Urinary bladder (tissue), 3 donors: ENCODE measurements at regions not wholly inside any gene's neighbourhood (a gene's known extent, or its start where the extent isn't known, plus 50 kb on each side); places are given as distances from the start of the nearest gene placed in this dataset.

Experiments used
- DNase-seq: peaks from one replicate; pipeline ENCODE4 v3.0.0-alpha.2; 2015; ENCODE audit errors: extremely low spot score
- H3K27ac ChIP-seq: one replicate; pipeline ENCODE4 v1.5.1; 2013; ENCODE audit warnings: low read depth, mild to moderate bottlenecking, moderate library complexity
- H3K36me3 ChIP-seq: one replicate; pipeline ENCODE4 v1.6.1; 2013; ENCODE audit warnings: mild to moderate bottlenecking, moderate library complexity; ENCODE audit not compliant: insufficient read depth
- H3K4me1 ChIP-seq: one replicate; pipeline ENCODE4 v1.6.1; 2013; ENCODE audit warnings: mild to moderate bottlenecking, moderate library complexity; ENCODE audit not compliant: insufficient read depth
- H3K4me3 ChIP-seq: one replicate; pipeline ENCODE4 v1.5.1; 2013; ENCODE audit warnings: low read depth, low read length
- WGBS: extraction: QIAGEN DNeasy Blood & Tissue Kit; methylation state at CpG from one replicate; pipeline ENCODE4 v1.1.7; 2013; 5-methylcytosine and 5-hydroxymethylcytosine counted together
- donor health status: healthy with polysubstance abuse.
- donor health status: healthy.

GRCh38 chr3:159837725-159838124 is 150.9 kb upstream of the IL12A start:
- no peak for DNase-seq
- WGBS: 58% methylated on average over 3 of the region's 3 CpGs
- H3K4me3 ChIP-seq: no peak overlapping the region
- no peak overlapping the region for H3K27ac ChIP-seq
- no peaks in the 10 kb centered on the region for H3K4me1 ChIP-seq
- H3K36me3 ChIP-seq: peaks cover 2% of the 10 kb centered on the region

GRCh38 chr3:159838938-159839337 is 149.7 kb upstream of the IL12A start:
- Histone ChIP-seq H3K36me3 (peaks cover 2% of the 10 kb centered on the region), H3K4me1 (no peaks in the 10 kb centered on the region), H3K27ac (no peak overlapping the region), H3K4me3 (no peak overlapping the region)
- no peak for DNase-seq
- WGBS: 85% methylated on average over 2 of the region's 2 CpGs

GRCh38 chr3:159839561-159840379 is 148.9 kb upstream of the IL12A start, which contains the start of gene SCHIP1:
Gene SCHIP1 (plus strand): TSS chr3:159839861.
- WGBS: 74% methylated on average over 30 of the region's 30 CpGs
- Histone ChIP-seq H3K4me3 (no peak within 1 kb of the TSS), H3K27ac (no peak within 1 kb of the TSS), H3K36me3 (no peaks in the 10 kb centered on the region), H3K4me1 (no peaks in the 10 kb centered on the region)
- DNase-seq: no peak

- no peaks in the 10 kb centered on the region for H3K36me3 ChIP-seq
- no peak for DNase-seq
- 71% methylated on average over 3 of the region's 3 CpGs for WGBS
- H3K27ac ChIP-seq: no peak overlapping the region
- H3K4me1 ChIP-seq: no peaks in the 10 kb centered on the region
- no peak overlapping the region for H3K4me3 ChIP-seq
These were observed 147.8 kb upstream of the IL12A start for GRCh38 chr3:159840703-159841299.

GRCh38 chr3:159841766-159842165 is 146.9 kb upstream of the IL12A start:
- Histone ChIP-seq H3K27ac (no peak overlapping the region), H3K36me3 (no peaks in the 10 kb centered on the region), H3K4me1 (no peaks in the 10 kb centered on the region), H3K4me3 (no peak overlapping the region)
- WGBS: 94% methylated on average over 1 of the region's 1 CpG
- DNase-seq: no peak

GRCh38 chr3:159843840-159844730 is 144.6 kb upstream of the IL12A start:
- H3K4me1 ChIP-seq: no peaks in the 10 kb centered on the region
- DNase-seq: no peak
- H3K27ac ChIP-seq: no peak overlapping the region
- WGBS: 51% methylated on average over 7 of the region's 7 CpGs
- no peak overlapping the region for H3K4me3 ChIP-seq
- no peaks in the 10 kb centered on the region for H3K36me3 ChIP-seq

- DNase-seq: no peak
- no peaks in the 10 kb centered on the region for H3K36me3 ChIP-seq
- H3K4me1 ChIP-seq: no peaks in the 10 kb centered on the region
- H3K27ac ChIP-seq: no peak overlapping the region
- WGBS: 76% methylated on average over 4 of the region's 4 CpGs
- H3K4me3 ChIP-seq: no peak overlapping the region
These were observed 143.8 kb upstream of the IL12A start for GRCh38 chr3:159844801-159845261.

GRCh38 chr3:159845737-159846136 is 142.9 kb upstream of the IL12A start:
- WGBS: 77% methylated on average over 3 of the region's 3 CpGs
- H3K36me3 ChIP-seq: no peaks in the 10 kb centered on the region
- no peak overlapping the region for H3K4me3 ChIP-seq
- no peak for DNase-seq
- no peak overlapping the region for H3K27ac ChIP-seq
- no peaks in the 10 kb centered on the region for H3K4me1 ChIP-seq

- WGBS: 74% methylated on average over 1 of the region's 1 CpG
- H3K27ac ChIP-seq: no peak overlapping the region
- H3K4me3 ChIP-seq: no peak overlapping the region
- H3K36me3 ChIP-seq: no peaks in the 10 kb centered on the region
- no peaks in the 10 kb centered on the region for H3K4me1 ChIP-seq
- DNase-seq: no peak
These were observed 142.4 kb upstream of the IL12A start for GRCh38 chr3:159846255-159846654.

GRCh38 chr3:159848348-159849118 is 140.1 kb upstream of the IL12A start:
- Histone ChIP-seq H3K27ac (no peak overlapping the region), H3K36me3 (no peaks in the 10 kb centered on the region), H3K4me3 (no peak overlapping the region), H3K4me1 (no peaks in the 10 kb centered on the region)
- 57% methylated on average over 3 of the region's 3 CpGs for WGBS
- DNase-seq: no peak

- H3K36me3 ChIP-seq: no peaks in the 10 kb centered on the region
- H3K4me1 ChIP-seq: no peaks in the 10 kb centered on the region
- H3K4me3 ChIP-seq: no peak overlapping the region
- WGBS: 58% methylated on average over 4 of the region's 4 CpGs
- DNase-seq: no peak
- no peak overlapping the region for H3K27ac ChIP-seq
These were observed 138.2 kb upstream of the IL12A start for GRCh38 chr3:159850481-159850880.

- DNase-seq: no peak
- no peak overlapping the region for H3K4me3 ChIP-seq
- no peaks in the 10 kb centered on the region for H3K36me3 ChIP-seq
- H3K27ac ChIP-seq: no peak overlapping the region
- 21% methylated on average over 2 of the region's 2 CpGs for WGBS
- no peaks in the 10 kb centered on the region for H3K4me1 ChIP-seq
These were observed 136.4 kb upstream of the IL12A start for GRCh38 chr3:159852266-159852665.
